ENCODE measurements at regions not wholly inside any gene's neighbourhood (a gene's known extent, or its start where the extent isn't known, plus 50 kb on each side); places are given as distances from the start of the nearest gene placed in this dataset.

- no peak for DNase-seq (ENCODE audit: low read depth, low spot score)
Measured at GRCh38 chr1:106846656-106847055, 209.8 kb upstream of the PRMT6 start.

- no peak for DNase-seq (ENCODE audit: low read depth, low spot score)
Measured at GRCh38 chr1:106861110-106861509, 195.4 kb upstream of the PRMT6 start.

GRCh38 chr1:106868828-106869227, 187.6 kb upstream of the PRMT6 start:
- no peak for DNase-seq (ENCODE audit: low read depth, low spot score)

GRCh38 chr1:106875622-106876021, 180.9 kb upstream of the PRMT6 start:
- DNase-seq (ENCODE audit: low read depth, low spot score): no peak

GRCh38 chr1:106876384-106876783, 180.1 kb upstream of the PRMT6 start:
- DNase-seq (ENCODE audit: low read depth, low spot score): no peak

GRCh38 chr1:106879538-106879937, 176.9 kb upstream of the PRMT6 start:
- no peak for DNase-seq (ENCODE audit: low read depth, low spot score)

- DNase-seq (ENCODE audit: low read depth, low spot score): no peak
Measured at GRCh38 chr1:106880226-106880625, 176.2 kb upstream of the PRMT6 start.

- DNase-seq (ENCODE audit: low read depth, low spot score): no peak
Measured at GRCh38 chr1:106883208-106883607, 173.3 kb upstream of the PRMT6 start.

GRCh38 chr1:106889059-106889458, 167.4 kb upstream of the PRMT6 start:
- DNase-seq (ENCODE audit: low read depth, low spot score): no peak

GRCh38 chr1:106889583-106889982, 166.9 kb upstream of the PRMT6 start:
- DNase-seq (ENCODE audit: low read depth, low spot score): no peak

- no peak for DNase-seq (ENCODE audit: low read depth, low spot score)
Measured at GRCh38 chr1:106897976-106898375, 158.5 kb upstream of the PRMT6 start.

- DNase-seq (ENCODE audit: low read depth, low spot score): no peak
Measured at GRCh38 chr1:106899644-106900043, 156.8 kb upstream of the PRMT6 start.

- DNase-seq (ENCODE audit: low read depth, low spot score): no peak
Measured at GRCh38 chr1:106907795-106908194, 148.7 kb upstream of the PRMT6 start.

- DNase-seq (ENCODE audit: low read depth, low spot score): no peak
Measured at GRCh38 chr1:106908689-106909088, 147.8 kb upstream of the PRMT6 start.

GRCh38 chr1:106910798-106911197, 145.7 kb upstream of the PRMT6 start:
- no peak for DNase-seq (ENCODE audit: low read depth, low spot score)

GRCh38 chr1:106912131-106912530, 144.3 kb upstream of the PRMT6 start:
- no peak for DNase-seq (ENCODE audit: low read depth, low spot score)

GRCh38 chr1:106921186-106921585, 135.3 kb upstream of the PRMT6 start:
- DNase-seq (ENCODE audit: low read depth, low spot score): no peak

- DNase-seq (ENCODE audit: low read depth, low spot score): no peak
Measured at GRCh38 chr1:106924360-106924759, 132.1 kb upstream of the PRMT6 start.

- DNase-seq (ENCODE audit: low read depth, low spot score): no peak
Measured at GRCh38 chr1:106925750-106926149, 130.7 kb upstream of the PRMT6 start.

GRCh38 chr1:106926803-106927582, 129.5 kb upstream of the PRMT6 start:
- DNase-seq (ENCODE audit: low read depth, low spot score): no peak

GRCh38 chr1:106937104-106937503, 119.4 kb upstream of the PRMT6 start:
- DNase-seq (ENCODE audit: low read depth, low spot score): peak; percentile 45

- no peak for DNase-seq (ENCODE audit: low read depth, low spot score)
Measured at GRCh38 chr1:106944721-106945120, 111.8 kb upstream of the PRMT6 start.

- DNase-seq (ENCODE audit: low read depth, low spot score): no peak
Measured at GRCh38 chr1:106952776-106953175, 103.7 kb upstream of the PRMT6 start.
